ENCODE measurements at regions not wholly inside any gene's neighbourhood (a gene's known extent, or its start where the extent isn't known, plus 50 kb on each side); places are given as distances from the start of the nearest gene placed in this dataset.

- TF ChIP-seq, protein P1, sequence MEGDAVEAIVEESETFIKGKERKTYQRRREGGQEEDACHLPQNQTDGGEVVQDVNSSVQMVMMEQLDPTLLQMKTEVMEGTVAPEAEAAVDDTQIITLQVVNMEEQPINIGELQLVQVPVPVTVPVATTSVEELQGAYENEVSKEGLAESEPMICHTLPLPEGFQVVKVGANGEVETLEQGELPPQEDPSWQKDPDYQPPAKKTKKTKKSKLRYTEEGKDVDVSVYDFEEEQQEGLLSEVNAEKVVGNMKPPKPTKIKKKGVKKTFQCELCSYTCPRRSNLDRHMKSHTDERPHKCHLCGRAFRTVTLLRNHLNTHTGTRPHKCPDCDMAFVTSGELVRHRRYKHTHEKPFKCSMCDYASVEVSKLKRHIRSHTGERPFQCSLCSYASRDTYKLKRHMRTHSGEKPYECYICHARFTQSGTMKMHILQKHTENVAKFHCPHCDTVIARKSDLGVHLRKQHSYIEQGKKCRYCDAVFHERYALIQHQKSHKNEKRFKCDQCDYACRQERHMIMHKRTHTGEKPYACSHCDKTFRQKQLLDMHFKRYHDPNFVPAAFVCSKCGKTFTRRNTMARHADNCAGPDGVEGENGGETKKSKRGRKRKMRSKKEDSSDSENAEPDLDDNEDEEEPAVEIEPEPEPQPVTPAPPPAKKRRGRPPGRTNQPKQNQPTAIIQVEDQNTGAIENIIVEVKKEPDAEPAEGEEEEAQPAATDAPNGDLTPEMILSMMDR (conservative IDR thresholded peaks at IDR 0.05) = no peak
- TF ChIP-seq ZFX (IDR thresholded peaks at IDR 0.05) = no peak
- no peak overlapping the region for H3K27ac ChIP-seq
Measured at GRCh38 chr7:50862302-50862701, 79.6 kb upstream of the GRB10 start.

- H3K27ac ChIP-seq = no peak overlapping the region
Measured at GRCh38 chr7:50860598-50860997, 77.9 kb upstream of the GRB10 start.

GRCh38 chr7:50860174-50860573 is 77.5 kb upstream of the GRB10 start:
- TF ChIP-seq, protein P1 (conservative IDR thresholded peaks at IDR 0.05) = no peak
- no peak for TF ChIP-seq ZFX (IDR thresholded peaks at IDR 0.05)
- H3K27ac ChIP-seq = no peak overlapping the region

More at GRCh38 chr7:50860598-50860997, 77.9 kb upstream of the GRB10 start:
- TF ChIP-seq, protein P1 (conservative IDR thresholded peaks at IDR 0.05) = no peak
- no peak for TF ChIP-seq ZFX (IDR thresholded peaks at IDR 0.05)

- peak overlapping the region; percentile 48 for H3K27ac ChIP-seq
- TF ChIP-seq, protein P1 (conservative IDR thresholded peaks at IDR 0.05) = no peak
- no peak for TF ChIP-seq ZFX (IDR thresholded peaks at IDR 0.05)
Measured at GRCh38 chr7:50858528-50859245, 76.0 kb upstream of the GRB10 start.

- TF ChIP-seq ZFX (IDR thresholded peaks at IDR 0.05) = no peak
- TF ChIP-seq, protein P1 (conservative IDR thresholded peaks at IDR 0.05) = no peak
Measured at GRCh38 chr7:50857804-50858489, 75.3 kb upstream of the GRB10 start.

DNA sequence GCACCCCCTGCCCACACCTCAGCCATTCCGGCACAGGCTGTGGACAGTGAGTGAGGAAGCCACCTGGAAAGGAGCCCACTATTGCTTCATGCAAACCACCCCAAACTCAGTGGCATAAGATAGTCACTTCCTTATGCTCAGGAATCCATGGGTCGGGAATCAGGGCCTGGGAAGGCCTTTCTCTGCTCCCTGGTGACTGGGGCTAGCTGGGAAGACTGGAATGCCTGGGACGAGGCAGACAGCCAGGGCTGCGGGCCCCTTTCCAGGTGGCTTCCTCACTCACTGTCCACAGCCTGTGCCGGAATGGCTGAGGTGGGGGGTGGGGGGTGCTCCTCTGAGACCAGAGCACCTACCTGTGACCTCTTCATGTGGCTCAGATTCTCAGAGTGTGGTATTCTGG is 74.1 kb upstream of the GRB10 start:
- TF ChIP-seq ZFX (IDR thresholded peaks at IDR 0.05) = no peak
- TF ChIP-seq, protein P1 (conservative IDR thresholded peaks at IDR 0.05) = no peak
- peak overlapping the region; percentile 48; the same call in 1 of the 2 replicates for H3K27ac ChIP-seq

More at GRCh38 chr7:50857804-50858489, 75.3 kb upstream of the GRB10 start:
- peak overlapping the region; percentile 48 for H3K27ac ChIP-seq

- H3K27ac ChIP-seq = peak overlapping the region; percentile 5; the same call in 1 of the 2 replicates
- TF ChIP-seq, protein P1 (conservative IDR thresholded peaks at IDR 0.05) = no peak
- no peak for TF ChIP-seq ZFX (IDR thresholded peaks at IDR 0.05)
Measured at GRCh38 chr7:50856231-50856630, 73.5 kb upstream of the GRB10 start.

Data from C4-2B (cell line).